Mesothelial cell of epicardium (in vitro differentiated cells): ENCODE measurements at regions not wholly inside any gene's neighbourhood (a gene's known extent, or its start where the extent isn't known, plus 50 kb on each side); places are given as distances from the start of the nearest gene placed in this dataset.

Source experiments
- DNase-seq, 2 experiments: peaks; one replicate each; pipeline ENCODE4 v3.0.0; 2021; ENCODE audit warnings: low spot score in 2 of 2; ENCODE audit not compliant: unreplicated experiment in 2 of 2
- H3K27ac Mint-ChIP-seq: 2 replicates; pipeline ENCODE4 v1.8.0; 2021; ENCODE audit warnings: mixed read lengths
- H3K27me3 Mint-ChIP-seq: 2 replicates; pipeline ENCODE4 v1.8.0; 2021; ENCODE audit warnings: low read depth, mixed read lengths
- H3K36me3 Mint-ChIP-seq: 2 replicates; pipeline ENCODE4 v1.8.0; 2021; ENCODE audit warnings: mixed read lengths
- H3K4me1 Mint-ChIP-seq: 2 replicates; pipeline ENCODE4 v1.8.0; 2021; ENCODE audit warnings: mixed read lengths
- H3K4me3 Mint-ChIP-seq: 2 replicates; pipeline ENCODE4 v1.8.0; 2021; ENCODE audit warnings: mild to moderate bottlenecking, moderate library complexity, mixed read lengths
- H3K9me3 Mint-ChIP-seq: 2 replicates; pipeline ENCODE4 v1.8.0; 2021; ENCODE audit warnings: mixed read lengths
- CTCF ChIP-seq: fragments of 200-600 bp; sonication (generic); IDR thresholded peaks from one replicate; pipeline ENCODE4 v1.5.0; 2021; ENCODE audit warnings: antibody characterized with exemption; ENCODE audit not compliant: unreplicated experiment

GRCh38 chr2:133802409-133803039, 234.3 kb upstream of the NCKAP5 start:
- H3K36me3 Mint-ChIP-seq: no peaks in the 10 kb centered on the region
- no peak for TF ChIP-seq CTCF
- H3K4me3 Mint-ChIP-seq: no peak overlapping the region
- peaks cover 9% of the 10 kb centered on the region for H3K9me3 Mint-ChIP-seq
- H3K27me3 Mint-ChIP-seq: peaks cover 29% of the 10 kb centered on the region
- no peak overlapping the region for H3K27ac Mint-ChIP-seq
- no peaks in the 10 kb centered on the region for H3K4me1 Mint-ChIP-seq
- DNase-seq: no peak

- Mint-ChIP-seq H3K4me1 (no peaks in the 10 kb centered on the region), H3K36me3 (no peaks in the 10 kb centered on the region), H3K4me3 (no peak overlapping the region), H3K27me3 (peaks cover 52% of the 10 kb centered on the region), H3K27ac (no peak overlapping the region), H3K9me3 (peaks cover 4% of the 10 kb centered on the region)
- TF ChIP-seq CTCF: no peak
- DNase-seq: no peak
Measured at GRCh38 chr2:133806564-133806963, 238.3 kb upstream of the NCKAP5 start.

GRCh38 chr2:133809485-133809884, 241.2 kb upstream of the NCKAP5 start:
- Mint-ChIP-seq H3K36me3 (no peaks in the 10 kb centered on the region), H3K27me3 (peaks cover 71% of the 10 kb centered on the region), H3K9me3 (peaks cover 4% of the 10 kb centered on the region), H3K4me1 (no peaks in the 10 kb centered on the region), H3K27ac (no peak overlapping the region), H3K4me3 (no peak overlapping the region)
- no peak for DNase-seq
- no peak for TF ChIP-seq CTCF

- peaks cover 4% of the 10 kb centered on the region for H3K9me3 Mint-ChIP-seq
- H3K36me3 Mint-ChIP-seq: no peaks in the 10 kb centered on the region
- H3K27ac Mint-ChIP-seq: no peak overlapping the region
- peaks cover 73% of the 10 kb centered on the region for H3K27me3 Mint-ChIP-seq
- no peak for DNase-seq
- TF ChIP-seq CTCF: no peak
- no peak overlapping the region for H3K4me3 Mint-ChIP-seq
- no peaks in the 10 kb centered on the region for H3K4me1 Mint-ChIP-seq
Measured at GRCh38 chr2:133810559-133810958, 242.3 kb upstream of the NCKAP5 start.

- H3K4me3 Mint-ChIP-seq: no peak overlapping the region
- peaks cover 66% of the 10 kb centered on the region for H3K27me3 Mint-ChIP-seq
- H3K27ac Mint-ChIP-seq: no peak overlapping the region
Measured at GRCh38 chr2:133811409-133812125, 243.3 kb upstream of the NCKAP5 start.

More at GRCh38 chr2:133811409-133812125, 243.3 kb upstream of the NCKAP5 start:
- Mint-ChIP-seq H3K4me1 (no peaks in the 10 kb centered on the region), H3K9me3 (peaks cover 4% of the 10 kb centered on the region), H3K36me3 (no peaks in the 10 kb centered on the region)
- TF ChIP-seq CTCF: no peak
- no peak for DNase-seq
